GM12872 (cell line): ENCODE measurements at regions not wholly inside any gene's neighbourhood (a gene's known extent, or its start where the extent isn't known, plus 50 kb on each side); places are given as distances from the start of the nearest gene placed in this dataset.

ENCODE experiments used
- TF ChIP-seq, protein P1 (sequence below): IDR thresholded peaks from 3 replicates; pipeline ENCODE4 v1.5.1; 2011; ENCODE audit warnings: low read depth, mild to moderate bottlenecking, low read length, moderate library complexity; ENCODE audit not compliant: insufficient read depth

DNA sequence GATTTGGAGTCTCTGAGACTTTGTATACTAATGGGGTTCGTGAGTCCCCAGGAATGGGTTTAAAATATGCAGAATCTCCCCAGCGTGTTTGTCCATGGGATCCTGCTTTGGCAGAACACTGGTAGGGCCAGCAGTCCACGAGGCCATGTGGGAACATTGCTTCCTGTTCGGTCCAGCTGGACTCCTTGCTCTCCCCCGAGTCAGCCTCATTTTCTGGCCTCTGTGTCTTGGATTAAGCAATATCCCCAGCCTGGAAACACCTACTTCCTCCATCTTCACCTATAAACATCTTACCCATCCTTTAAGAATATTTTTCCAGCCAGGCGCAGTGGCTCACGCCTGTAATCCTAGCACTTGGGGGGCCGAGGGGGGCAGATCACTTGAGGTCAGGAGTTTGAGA, 142.4 kb downstream of the NAV1 start:
- TF ChIP-seq, protein P1, sequence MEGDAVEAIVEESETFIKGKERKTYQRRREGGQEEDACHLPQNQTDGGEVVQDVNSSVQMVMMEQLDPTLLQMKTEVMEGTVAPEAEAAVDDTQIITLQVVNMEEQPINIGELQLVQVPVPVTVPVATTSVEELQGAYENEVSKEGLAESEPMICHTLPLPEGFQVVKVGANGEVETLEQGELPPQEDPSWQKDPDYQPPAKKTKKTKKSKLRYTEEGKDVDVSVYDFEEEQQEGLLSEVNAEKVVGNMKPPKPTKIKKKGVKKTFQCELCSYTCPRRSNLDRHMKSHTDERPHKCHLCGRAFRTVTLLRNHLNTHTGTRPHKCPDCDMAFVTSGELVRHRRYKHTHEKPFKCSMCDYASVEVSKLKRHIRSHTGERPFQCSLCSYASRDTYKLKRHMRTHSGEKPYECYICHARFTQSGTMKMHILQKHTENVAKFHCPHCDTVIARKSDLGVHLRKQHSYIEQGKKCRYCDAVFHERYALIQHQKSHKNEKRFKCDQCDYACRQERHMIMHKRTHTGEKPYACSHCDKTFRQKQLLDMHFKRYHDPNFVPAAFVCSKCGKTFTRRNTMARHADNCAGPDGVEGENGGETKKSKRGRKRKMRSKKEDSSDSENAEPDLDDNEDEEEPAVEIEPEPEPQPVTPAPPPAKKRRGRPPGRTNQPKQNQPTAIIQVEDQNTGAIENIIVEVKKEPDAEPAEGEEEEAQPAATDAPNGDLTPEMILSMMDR: no peak

DNA sequence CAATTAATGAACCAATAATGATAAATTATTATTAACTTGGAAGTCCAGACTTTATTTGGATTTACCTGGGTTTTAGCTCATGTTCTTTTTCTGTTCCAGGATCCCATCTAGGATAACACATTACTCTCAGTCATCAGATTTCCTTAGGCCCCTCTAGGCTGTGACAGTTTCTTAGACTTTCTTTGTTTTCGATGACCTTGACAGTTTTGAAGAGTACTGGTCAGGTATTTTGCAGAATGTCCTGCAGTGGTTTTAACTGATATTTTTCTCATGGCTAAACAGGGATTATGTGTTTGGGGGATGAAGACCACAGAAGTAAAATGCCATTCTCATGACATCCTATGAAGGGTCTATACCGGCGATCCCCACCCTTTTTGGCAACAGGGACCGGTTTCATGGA, 144.0 kb downstream of the NAV1 start:
- TF ChIP-seq, protein P1: no peak

DNA sequence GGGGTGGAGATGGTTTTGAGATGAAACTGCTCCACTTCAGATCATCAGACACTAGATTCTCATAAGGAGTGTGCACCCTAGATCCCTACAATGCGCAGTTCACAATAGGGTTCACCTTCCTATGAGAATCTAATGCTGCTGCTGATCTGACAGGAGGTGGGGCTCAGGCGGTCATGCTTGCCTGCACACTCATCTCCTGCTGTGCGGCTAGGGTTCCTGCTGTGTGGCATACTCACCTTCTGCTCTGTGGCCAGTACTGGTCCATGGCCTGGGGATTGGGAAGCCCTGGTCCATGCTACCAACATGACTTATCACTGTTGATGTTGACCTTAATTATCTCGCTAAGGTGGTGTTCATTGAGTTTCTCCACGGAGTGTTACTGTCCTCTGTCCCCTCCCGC, 144.5 kb downstream of the NAV1 start:
- TF ChIP-seq, protein P1: no peak

DNA sequence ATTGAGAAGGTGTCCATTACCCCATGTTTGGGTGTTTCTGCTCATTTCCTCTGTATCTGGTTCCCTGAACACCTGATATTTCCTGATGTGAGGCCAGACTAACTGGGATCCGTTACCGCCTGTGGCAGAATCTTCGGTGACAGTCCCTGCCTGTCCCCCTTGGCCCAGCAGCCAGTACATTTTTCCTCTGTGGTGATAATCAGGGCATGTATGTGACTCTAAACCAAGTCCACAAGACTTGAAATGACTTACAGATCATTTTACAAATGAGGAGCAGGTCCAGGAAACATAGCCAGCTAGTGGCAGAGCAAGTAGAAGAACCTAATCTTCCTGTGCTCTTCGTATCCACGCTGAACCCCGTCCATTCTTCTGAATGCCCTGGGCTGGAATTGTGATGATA, 143.5 kb upstream of the IPO9 start:
- TF ChIP-seq, protein P1: no peak

DNA sequence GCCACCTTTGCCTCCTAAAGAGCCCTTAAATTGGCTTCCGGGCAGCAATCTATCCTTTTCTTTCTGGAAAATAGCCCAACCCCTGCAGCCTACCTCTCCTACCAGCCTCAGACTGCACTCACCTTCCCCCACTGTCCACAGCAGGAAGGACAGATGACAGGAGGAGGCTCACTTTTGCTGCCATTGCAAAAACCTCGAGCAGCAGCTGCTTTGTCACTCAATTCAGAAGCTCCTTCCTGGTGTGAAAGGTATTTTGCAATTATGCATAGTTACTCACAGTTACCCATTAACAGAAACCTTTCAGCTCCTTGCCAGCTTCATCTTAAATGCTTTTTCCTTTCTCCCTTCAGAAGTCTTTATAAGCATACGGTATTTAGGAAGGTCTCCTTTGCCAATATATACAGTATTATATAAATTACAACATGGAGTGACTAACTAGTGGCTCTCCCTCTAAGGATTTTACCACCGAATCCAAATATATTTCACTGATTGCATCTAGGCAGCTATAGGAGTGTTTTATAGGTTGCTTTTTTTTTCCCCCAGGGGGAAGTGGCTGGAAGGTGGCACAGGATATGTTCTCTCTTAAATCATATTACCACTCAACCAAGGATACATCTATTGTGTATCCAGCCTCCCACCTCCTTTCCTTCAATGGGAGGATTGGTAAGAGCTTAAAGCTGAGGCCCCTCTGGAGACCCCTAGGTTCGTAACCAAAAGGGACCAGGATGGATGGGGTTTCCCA, 142.1 kb upstream of the IPO9 start:
- TF ChIP-seq, protein P1: no peak

DNA sequence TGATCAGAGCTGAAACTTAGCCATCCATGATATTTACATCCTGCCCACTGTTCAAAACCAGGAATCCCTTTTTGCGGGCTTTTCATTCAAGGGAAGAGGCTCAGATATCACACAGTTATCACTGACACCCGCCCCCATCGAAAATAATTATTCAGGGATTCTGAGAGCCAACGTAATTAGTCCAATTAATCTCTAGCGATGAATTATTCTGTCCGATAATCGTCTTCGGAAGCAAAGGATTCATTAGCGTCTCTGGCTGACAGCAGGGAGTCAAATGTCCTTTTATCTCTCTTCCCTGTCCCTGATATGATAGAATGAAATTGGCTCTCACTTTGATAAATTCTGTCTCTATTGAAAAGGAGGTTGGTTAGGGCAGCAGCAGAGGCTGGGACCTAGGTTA, 140.4 kb upstream of the IPO9 start:
- TF ChIP-seq, protein P1: no peak

DNA sequence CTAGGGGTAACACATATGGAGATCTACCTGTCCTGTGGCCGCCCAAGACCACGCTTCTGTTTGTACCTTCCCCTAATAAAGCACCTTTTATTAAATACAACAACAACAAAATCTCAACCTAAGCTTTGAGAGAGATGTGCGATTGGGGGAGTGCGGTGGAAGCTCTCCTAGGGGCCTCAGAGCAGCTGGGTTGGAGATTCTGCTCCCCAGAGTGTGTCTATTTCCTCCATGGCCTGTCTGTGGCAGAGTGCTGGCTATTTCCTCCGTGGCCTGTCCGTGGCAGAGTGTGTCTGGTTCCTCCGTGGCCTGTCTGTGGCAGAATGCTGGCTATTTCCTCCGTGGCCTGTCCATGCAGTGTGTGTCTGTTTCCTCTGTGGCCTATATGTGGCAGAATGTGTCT, 139.3 kb upstream of the IPO9 start:
- TF ChIP-seq, protein P1: no peak
